H1 (cell line): ENCODE measurements at regions not wholly inside any gene's neighbourhood (a gene's known extent, or its start where the extent isn't known, plus 50 kb on each side); places are given as distances from the start of the nearest gene placed in this dataset.

Experiments used
- CTCF ChIA-PET: fragments of 300-600 bp; sonication (Branson Sonifier 250); formaldehyde crosslinking; loops from one replicate; lab custom pipeline; 2021; ENCODE audit not compliant: partially characterized antibody; lab: Charles Lee
- POLR2A ChIA-PET: fragments of 300-600 bp; sonication (Branson Sonifier 250); formaldehyde crosslinking; loops from one replicate; lab custom pipeline; 2021; ENCODE audit warnings: inconsistent platforms; ENCODE audit not compliant: partially characterized antibody; lab: Charles Lee
- DNase-seq, 2 experiments: peaks; one replicate each; pipeline versions ENCODE4 v3.0.0 to v3.0.0-alpha.2; 2010 to 2022; ENCODE audit warnings: low spot score in 2 of 2, low read depth in 1 of 2, mixed read lengths in 1 of 2
- FAIRE-seq: peaks from 2 replicates; lab custom pipeline; 2011; peaks lifted over from hg19 to GRCh38; lab: Jason Lieb, UNC
- H2AFZ ChIP-seq: 2 replicates; pipeline ENCODE4 v1.8.1; 2012; ENCODE audit warnings: low read length, inconsistent platforms
- H2AK5ac ChIP-seq: 2 replicates; pipeline ENCODE4 v1.6.1; 2013; ENCODE audit warnings: low read depth, low read length
- H2BK120ac ChIP-seq: replicated peaks from 2 replicates; pipeline ENCODE3; 2013; ENCODE audit warnings: low read depth, low read length, inconsistent platforms
- H2BK12ac ChIP-seq: 2 replicates; pipeline ENCODE4 v1.6.1; 2013; ENCODE audit warnings: low read depth, low read length
- H2BK15ac ChIP-seq: 2 replicates; pipeline ENCODE4 v1.6.1; 2013; ENCODE audit warnings: low read length
- H2BK20ac ChIP-seq: 2 replicates; pipeline ENCODE4 v1.6.1; 2013; ENCODE audit warnings: low read length
- H2BK5ac ChIP-seq: 2 replicates; pipeline ENCODE4 v1.6.1; 2013; ENCODE audit warnings: low read depth, low read length
- H3K14ac ChIP-seq: 2 replicates; pipeline ENCODE4 v1.6.1; 2013; ENCODE audit warnings: inconsistent platforms; ENCODE audit not compliant: insufficient read length
- H3K18ac ChIP-seq: 2 replicates; pipeline ENCODE4 v1.6.1; 2013; ENCODE audit warnings: low read length; ENCODE audit errors: extremely low read depth
- H3K23ac ChIP-seq: 2 replicates; pipeline ENCODE4 v1.6.1; 2013; ENCODE audit warnings: inconsistent platforms; ENCODE audit not compliant: insufficient read length
- H3K23me2 ChIP-seq: 2 replicates; pipeline ENCODE4 v1.6.1; 2013; ENCODE audit warnings: low read depth, low read length
- H3K27ac ChIP-seq: 2 replicates; pipeline ENCODE4 v1.6.1; 2011; ENCODE audit warnings: low read depth, low read length, inconsistent platforms
- H3K27me3 ChIP-seq, 4 experiments: replicated peaks in 1 of 4; 1 replicate in 1 of 4; 2 replicates in 3 of 4; pipeline versions ENCODE4 v1.6.1 to v1.8.1; 2011 to 2013; ENCODE audit warnings: low read length in 3 of 4, mild to moderate bottlenecking in 3 of 4, inconsistent platforms in 2 of 4, mixed read lengths in 2 of 4, moderate library complexity in 1 of 4; ENCODE audit not compliant: control insufficient read depth in 3 of 4, insufficient read depth in 3 of 4; ENCODE audit errors: extremely low read depth in 1 of 4
- H3K36me3 ChIP-seq, 4 experiments: 2 replicates each; pipeline versions ENCODE4 v1.6.1 to v1.8.1; 2011 to 2013; ENCODE audit warnings: mild to moderate bottlenecking in 4 of 4, low read length in 3 of 4, moderate library complexity in 2 of 4, control low read depth in 1 of 4, inconsistent platforms in 1 of 4; ENCODE audit not compliant: insufficient read depth in 4 of 4, control insufficient read depth in 2 of 4
- H3K4ac ChIP-seq: replicated peaks from 2 replicates; pipeline ENCODE3; 2013; ENCODE audit warnings: low read length, low read depth, mixed read lengths, inconsistent platforms; ENCODE audit not compliant: insufficient read length
- H3K4me1 ChIP-seq, 4 experiments: replicated peaks in 1 of 4; 1 replicate in 1 of 4; 2 replicates in 3 of 4; pipeline versions ENCODE4 v1.6.1 to v1.8.1; 2011 to 2013; ENCODE audit warnings: low read length in 3 of 4, inconsistent platforms in 2 of 4, mixed read lengths in 1 of 4; ENCODE audit not compliant: insufficient read depth in 4 of 4, control insufficient read depth in 3 of 4
- H3K4me2 ChIP-seq, 2 experiments: 2 replicates each; pipeline versions ENCODE4 v1.6.1 to v1.8.1; 2011 to 2013; ENCODE audit warnings: low read depth in 2 of 2, low read length in 2 of 2, control low read depth in 1 of 2, inconsistent platforms in 1 of 2, mild to moderate bottlenecking in 1 of 2; ENCODE audit not compliant: insufficient read depth in 1 of 2
- H3K4me3 ChIP-seq, 4 experiments: fragments of 200-600, 300-600 bp in 1 of 4; sonication (generic), shearing (Covaris generic), sonication (Bioruptor Twin) in 1 of 4; 2 replicates each; pipeline versions ENCODE4 v1.5.1 to v1.8.1; 2011 to 2016; ENCODE audit warnings: low read length in 4 of 4, low read depth in 3 of 4, control low read depth in 2 of 4, inconsistent platforms in 2 of 4, mild to moderate bottlenecking in 2 of 4, mixed read lengths in 1 of 4, moderate library complexity in 1 of 4; ENCODE audit not compliant: insufficient read depth in 2 of 4; ENCODE audit errors: extremely low read depth in 1 of 4
- H3K56ac ChIP-seq: replicated peaks from 2 replicates; pipeline ENCODE3; 2013; ENCODE audit warnings: low read depth, mild to moderate bottlenecking, mixed read lengths, low read length, inconsistent platforms; ENCODE audit not compliant: insufficient read length
- H3K79me1 ChIP-seq: 2 replicates; pipeline ENCODE4 v1.6.1; 2013; ENCODE audit warnings: low read depth, low read length, control low read depth
- H3K79me2 ChIP-seq, 2 experiments: 2 replicates each; pipeline versions ENCODE4 v1.6.1 to v1.8.1; 2012 to 2013; ENCODE audit warnings: low read length in 2 of 2, mild to moderate bottlenecking in 2 of 2, inconsistent platforms in 1 of 2; ENCODE audit not compliant: insufficient read depth in 2 of 2, control insufficient read depth in 1 of 2
- H3K9ac ChIP-seq, 4 experiments: replicated peaks in 1 of 4; 1 replicate in 1 of 4; 2 replicates in 3 of 4; pipeline versions ENCODE4 v1.6.1 to v1.8.1; 2011 to 2013; ENCODE audit warnings: low read depth in 3 of 4, low read length in 3 of 4, control low read depth in 2 of 4, mild to moderate bottlenecking in 2 of 4, moderate library complexity in 2 of 4, inconsistent platforms in 1 of 4; ENCODE audit errors: extremely low read depth in 1 of 4
- H3K9me3 ChIP-seq, 2 experiments: 2 replicates each; pipeline versions ENCODE4 v1.6.1 to v1.8.1; 2012 to 2013; ENCODE audit warnings: mild to moderate bottlenecking in 2 of 2, moderate library complexity in 2 of 2, control low read depth in 1 of 2, inconsistent platforms in 1 of 2, low read depth in 1 of 2, low read length in 1 of 2, mixed read lengths in 1 of 2; ENCODE audit not compliant: insufficient read depth in 2 of 2
- H4K20me1 ChIP-seq, 2 experiments: replicated peaks in 1 of 2; 2 replicates each; pipeline versions ENCODE3 to v1.8.1; 2011 to 2013; ENCODE audit warnings: inconsistent platforms in 2 of 2, low read length in 2 of 2, mild to moderate bottlenecking in 1 of 2; ENCODE audit not compliant: insufficient read depth in 2 of 2, control insufficient read depth in 1 of 2
- H4K5ac ChIP-seq: 2 replicates; pipeline ENCODE4 v1.6.1; 2013; ENCODE audit warnings: low read length, low read depth, mixed read lengths, inconsistent platforms; ENCODE audit not compliant: insufficient read length
- H4K8ac ChIP-seq: 2 replicates; pipeline ENCODE4 v1.8.0; 2013; ENCODE audit warnings: mild to moderate bottlenecking, moderate library complexity, low read length, inconsistent platforms; ENCODE audit not compliant: insufficient read depth; ENCODE audit errors: extremely low read depth
- H4K91ac ChIP-seq: replicated peaks from 2 replicates; pipeline ENCODE3; 2013; ENCODE audit warnings: low read length, mixed read lengths, inconsistent platforms; ENCODE audit not compliant: insufficient read length
- BCL11A ChIP-seq, 2 experiments: IDR thresholded peaks; one replicate each; pipeline ENCODE4 v1.6.1; 2011; ENCODE audit warnings: low read depth in 2 of 2, low read length in 2 of 2, mild to moderate bottlenecking in 2 of 2
- CBX5 ChIP-seq: fragments of 300-800, 300-1000 bp; sonication (generic); IDR thresholded peaks from 2 replicates; pipeline ENCODE4 v1.7.1; 2016; ENCODE audit warnings: antibody characterized with exemption, low read length, low read depth
- CHD1 ChIP-seq: IDR thresholded peaks from 2 replicates; pipeline ENCODE4 v1.6.1; 2012; ENCODE audit warnings: low read depth, low read length, improper control_type of control experiment
- CTBP2 ChIP-seq: IDR thresholded peaks from 2 replicates; pipeline ENCODE4 v1.7.0; 2011; ENCODE audit warnings: borderline replicate concordance, mild to moderate bottlenecking, moderate library complexity, mixed read lengths, low read length; ENCODE audit not compliant: insufficient read depth, insufficient read length
- EP300 ChIP-seq, 2 experiments: IDR thresholded peaks; 1 replicate in 1 of 2; 2 replicates in 1 of 2; pipeline ENCODE4 v1.6.1; 2011 to 2012; ENCODE audit warnings: low read depth in 2 of 2, low read length in 2 of 2, mild to moderate bottlenecking in 2 of 2, borderline replicate concordance in 1 of 2, inconsistent platforms in 1 of 2, moderate library complexity in 1 of 2
- KDM1A ChIP-seq: fragments of 200-600, 300-600 bp; sonication (generic); IDR thresholded peaks from 2 replicates; pipeline ENCODE4 v1.7.1; 2016; ENCODE audit warnings: mild to moderate bottlenecking, low read length, borderline replicate concordance
- RBBP5 ChIP-seq: IDR thresholded peaks from 2 replicates; pipeline ENCODE4 v1.7.1; 2012; ENCODE audit warnings: low read depth, mild to moderate bottlenecking, inconsistent platforms, low read length, moderate library complexity, borderline replicate concordance
- SIRT6 ChIP-seq: IDR thresholded peaks from one replicate; pipeline ENCODE4 v1.7.1; 2012; ENCODE audit warnings: low read length, inconsistent platforms
- TEAD4 ChIP-seq: IDR thresholded peaks from 2 replicates; pipeline ENCODE4 v1.6.1; 2012; ENCODE audit warnings: low read depth, low read length, inconsistent platforms, mixed read lengths
- WGBS, 2 experiments: shearing (Covaris generic) in 1 of 2; methylation state at CpG; one replicate each; pipeline versions ENCODE4 v1.1.6 to v1.1.7; 2013 to 2015; ENCODE audit warnings: low lambda C conversion rate in 2 of 2, mixed read lengths in 2 of 2, inconsistent platforms in 1 of 2, low coverage in 1 of 2, missing lambda C conversion rate in 1 of 2; ENCODE audit not compliant: insufficient replicate concordance in 2 of 2, insufficient coverage in 1 of 2, insufficient read length in 1 of 2; ENCODE audit errors: extremely low coverage in 1 of 2, missing lambda C conversion rate in 1 of 2; 5-methylcytosine and 5-hydroxymethylcytosine counted together

GRCh38 chr15:31858026-31858425 is 172.3 kb upstream of the CHRNA7 start:
- CTCF ChIA-PET = no interaction called here
- TF ChIP-seq KDM1A (no peak), CBX5 (no peak), CHD1 (no peak), BCL11A (IDR thresholded peaks at IDR 0.05; ENCODE audit: low read depth in 2 of 2, low read length in 2 of 2) (no peak), CTBP2 (no peak), EP300 (IDR thresholded peaks at IDR 0.05; ENCODE audit: borderline replicate concordance in 1 of 2, low read depth in 2 of 2, low read length in 2 of 2) (no peak), SIRT6 (no peak), TEAD4 (no peak), RBBP5 (no peak)
- no peak overlapping the region for H3K56ac ChIP-seq

More at GRCh38 chr15:31858026-31858425, 172.3 kb upstream of the CHRNA7 start:
- H2BK15ac ChIP-seq = no peak overlapping the region
- H3K4me2 ChIP-seq = no peak overlapping the region
- no peak overlapping the region for H4K91ac ChIP-seq
- peaks cover 2 to 6% (median 3%) of the 10 kb centered on the region in 4 experiments; a peak in 3 of 7 replicates for H3K4me1 ChIP-seq
- H3K27ac ChIP-seq = no peak overlapping the region
- no peak for FAIRE-seq
- no peaks in the 10 kb centered on the region for H3K79me2 ChIP-seq
- no peak overlapping the region for H4K5ac ChIP-seq
- no peaks in the 10 kb centered on the region for H3K36me3 ChIP-seq
- no peak overlapping the region for H4K8ac ChIP-seq
- no peak overlapping the region for H3K9ac ChIP-seq
- H2AK5ac ChIP-seq = no peak overlapping the region
- no peaks in the 10 kb centered on the region for H4K20me1 ChIP-seq
- no peak overlapping the region for H3K4me3 ChIP-seq
- H3K79me1 ChIP-seq = peaks cover 2% of the 10 kb centered on the region; the same call in 1 of the 2 replicates
- H3K18ac ChIP-seq = no peak overlapping the region
- POLR2A ChIA-PET = no interaction called here
- no peak overlapping the region for H3K23ac ChIP-seq
- no peaks in the 10 kb centered on the region for H3K27me3 ChIP-seq
- H3K4ac ChIP-seq = no peak overlapping the region
- H2BK12ac ChIP-seq = no peak overlapping the region
- WGBS, 2 experiments = 90% methylated on average over 6 of the region's 6 CpGs; no CpG with 5 or more reads in 1 of the 2 experiments
- H2BK20ac ChIP-seq = no peak overlapping the region
- DNase-seq = no peak
- peaks cover 2 to 4% of the 10 kb centered on the region in 2 experiments; a peak in 1 of 4 replicates for H3K9me3 ChIP-seq
- no peak overlapping the region for H2BK5ac ChIP-seq
- H3K14ac ChIP-seq = no peak overlapping the region
- no peak overlapping the region for H2BK120ac ChIP-seq
- H2AFZ ChIP-seq = no peak overlapping the region
- H3K23me2 ChIP-seq = no peaks in the 10 kb centered on the region
